BJ (cell line): ENCODE measurements at regions not wholly inside any gene's neighbourhood (a gene's known extent, or its start where the extent isn't known, plus 50 kb on each side); places are given as distances from the start of the nearest gene placed in this dataset.

Experiments
- CTCF ChIA-PET: fragments of 350-600 bp; formaldehyde crosslinking; extraction: SDS; loops from one replicate; lab custom pipeline; 2021; ENCODE audit warnings: antibody characterized with exemption, inconsistent platforms; lab: Yijun Ruan, JAX
- POLR2A ChIA-PET: fragments of 300-600 bp; sonication (Branson Sonifier 250); formaldehyde crosslinking; extraction: SDS; loops from one replicate; lab custom pipeline; 2021; ENCODE audit warnings: antibody characterized with exemption; lab: Charles Lee
- DNase-seq: peaks from one replicate; pipeline ENCODE4 v3.0.0-alpha.2; 2011; ENCODE audit warnings: low read depth
- H3K27me3 ChIP-seq: 2 replicates; pipeline ENCODE4 v1.6.0; 2011; ENCODE audit warnings: low read length; ENCODE audit not compliant: control insufficient read depth, insufficient read depth
- H3K36me3 ChIP-seq: 2 replicates; pipeline ENCODE4 v1.5.1; 2011; ENCODE audit warnings: low read length; ENCODE audit not compliant: control insufficient read depth, insufficient read depth
- H3K4me3 ChIP-seq: 2 replicates; pipeline ENCODE4 v1.5.1; 2011; ENCODE audit warnings: low read depth, mild to moderate bottlenecking, control low read depth, low read length
- CTCF ChIP-seq: IDR thresholded peaks from 2 replicates; pipeline ENCODE4 v1.5.1; 2011; ENCODE audit warnings: low read depth, mild to moderate bottlenecking, control low read depth, inconsistent platforms, low read length, moderate library complexity; ENCODE audit not compliant: insufficient read depth

GRCh38 chr9:99368341-99369326, 146.6 kb downstream of the SEC61B start:
- ChIA-PET POLR2A (no interaction called here), CTCF (no interaction called here)
- no peak for TF ChIP-seq CTCF
- no peaks in the 10 kb centered on the region for H3K36me3 ChIP-seq
- DNase-seq, result peak; percentile 55
- 0 out of 2 replicates have a peak, but pooled peaks cover 1% of the 10 kb centered on the region for H3K27me3 ChIP-seq
- H3K4me3 ChIP-seq, result peak overlapping the region; percentile 35

- POLR2A ChIA-PET, result no interaction called here
- H3K36me3 ChIP-seq, result no peaks in the 10 kb centered on the region
- no peak overlapping the region for H3K4me3 ChIP-seq
- CTCF ChIA-PET, result interaction anchor here (0.7 kb wide), 1 partner anchor 16 kb away, joined by 4 read pairs; no protein-coding TSS in a partner anchor
- TF ChIP-seq CTCF, result no peak
- 0 out of 2 replicates have a peak, but pooled peaks cover 1% of the 10 kb centered on the region for H3K27me3 ChIP-seq
- DNase-seq, result no peak
These were observed 147.2 kb downstream of the SEC61B start for GRCh38 chr9:99369327-99369722.

DNA sequence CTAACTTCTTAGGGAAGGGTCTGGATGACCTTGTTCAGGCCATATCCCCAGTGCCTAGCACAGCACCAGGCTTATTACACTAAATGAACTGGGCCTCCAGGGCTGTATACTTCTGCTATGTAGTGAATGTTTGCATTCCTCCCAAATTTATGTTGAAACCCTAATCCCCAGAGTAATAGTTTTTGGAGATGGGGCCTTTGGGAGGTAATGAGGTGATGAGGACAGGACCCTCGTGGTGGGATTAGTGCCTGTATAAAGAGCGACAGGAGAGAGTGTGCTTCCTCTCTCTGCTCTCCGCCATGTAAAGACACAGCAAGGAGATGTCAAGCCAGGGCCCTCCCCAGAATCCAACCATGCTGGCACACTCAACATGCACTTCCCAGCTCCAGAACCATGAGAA, 148.3 kb downstream of the SEC61B start:
- no peak overlapping the region for H3K4me3 ChIP-seq
- ChIA-PET CTCF (no interaction called here), POLR2A (no interaction called here)
- no peak for DNase-seq
- no peaks in the 10 kb centered on the region for H3K36me3 ChIP-seq
- H3K27me3 ChIP-seq, result 0 out of 2 replicates have a peak, but pooled peaks cover 1% of the 10 kb centered on the region
- TF ChIP-seq CTCF, result no peak

- no peak for TF ChIP-seq CTCF
These were observed 149.3 kb downstream of the SEC61B start for GRCh38 chr9:99371376-99371775.

GRCh38 chr9:99373912-99374311, 151.8 kb downstream of the SEC61B start:
- no peak overlapping the region for H3K4me3 ChIP-seq
- CTCF ChIA-PET, result no interaction called here
- no peak for TF ChIP-seq CTCF
- H3K27me3 ChIP-seq, result peaks cover 1% of the 10 kb centered on the region; the same call in 1 of the 2 replicates
- DNase-seq, result no peak
- H3K36me3 ChIP-seq, result no peaks in the 10 kb centered on the region
- POLR2A ChIA-PET, result no interaction called here

More at GRCh38 chr9:99371376-99371775, 149.3 kb downstream of the SEC61B start:
- Histone ChIP-seq H3K36me3 (no peaks in the 10 kb centered on the region), H3K4me3 (no peak overlapping the region), H3K27me3 (peaks cover 1% of the 10 kb centered on the region; the same call in 1 of the 2 replicates)
- DNase-seq, result no peak
- ChIA-PET POLR2A (no interaction called here), CTCF (no interaction called here)
